HG02884 (cell line): ENCODE measurements at regions not wholly inside any gene's neighbourhood (a gene's known extent, or its start where the extent isn't known, plus 50 kb on each side); places are given as distances from the start of the nearest gene placed in this dataset.
A peak's percentile ranks its signal among the peaks of the same experiment; 100 is the strongest.

Experiments used
- ATAC-seq: cut with Tn5 transposase; IDR thresholded peaks from one replicate; pipeline ENCODE4 v1.9.1; 2021; ENCODE audit warnings: mild to moderate bottlenecking, moderate library complexity; ENCODE audit not compliant: unreplicated experiment

GRCh38 chr2:37541516-37541915, 129.9 kb downstream of the CDC42EP3 start:
- ATAC-seq, result no peak

GRCh38 chr2:37543999-37544557, 127.4 kb downstream of the CDC42EP3 start:
- ATAC-seq, result no peak

- ATAC-seq, result no peak
Observed at GRCh38 chr2:37544591-37545031, 126.8 kb downstream of the CDC42EP3 start.

GRCh38 chr2:37549598-37549997, 121.8 kb downstream of the CDC42EP3 start:
- peak; percentile 61 for ATAC-seq

- ATAC-seq, result peak; percentile 34
Observed at GRCh38 chr2:37550190-37550589, 121.3 kb downstream of the CDC42EP3 start.

GRCh38 chr2:37551783-37552182, 119.7 kb downstream of the CDC42EP3 start:
- ATAC-seq, result no peak

GRCh38 chr2:37552339-37552738, 119.1 kb downstream of the CDC42EP3 start:
- no peak for ATAC-seq

- ATAC-seq, result no peak
Observed at GRCh38 chr2:37553411-37554154, 117.9 kb downstream of the CDC42EP3 start.

- no peak for ATAC-seq
Observed at GRCh38 chr2:37554155-37554510, 117.3 kb downstream of the CDC42EP3 start.

GRCh38 chr2:37554687-37555086, 116.8 kb downstream of the CDC42EP3 start:
- no peak for ATAC-seq

GRCh38 chr2:37555457-37555856, 116.0 kb downstream of the CDC42EP3 start:
- ATAC-seq, result no peak

GRCh38 chr2:37556256-37556655, 115.2 kb downstream of the CDC42EP3 start:
- ATAC-seq, result no peak

GRCh38 chr2:37558623-37559022, 112.8 kb downstream of the CDC42EP3 start:
- ATAC-seq, result peak; percentile 72

- no peak for ATAC-seq
Observed at GRCh38 chr2:37560241-37560848, 111.1 kb downstream of the CDC42EP3 start.

GRCh38 chr2:37560863-37561614, 110.4 kb downstream of the CDC42EP3 start:
- no peak for ATAC-seq

- ATAC-seq, result peak; percentile 72
Observed at GRCh38 chr2:37561615-37562569, 109.5 kb downstream of the CDC42EP3 start.

GRCh38 chr2:37563375-37564015, 107.9 kb downstream of the CDC42EP3 start:
- no peak for ATAC-seq

- no peak for ATAC-seq
Observed at GRCh38 chr2:37564356-37564755, 107.1 kb downstream of the CDC42EP3 start.

GRCh38 chr2:37566517-37566981, 104.9 kb downstream of the CDC42EP3 start:
- ATAC-seq, result no peak

GRCh38 chr2:37568565-37568964, 102.9 kb downstream of the CDC42EP3 start:
- ATAC-seq, result no peak
